ENCODE measurements at regions not wholly inside any gene's neighbourhood (a gene's known extent, or its start where the extent isn't known, plus 50 kb on each side); places are given as distances from the start of the nearest gene placed in this dataset.
"Not testable (repeated sequence)": the region's sequence is repeated elsewhere in the genome, so short reads cannot be mapped to it uniquely, and the experiment has no call there.

DNA sequence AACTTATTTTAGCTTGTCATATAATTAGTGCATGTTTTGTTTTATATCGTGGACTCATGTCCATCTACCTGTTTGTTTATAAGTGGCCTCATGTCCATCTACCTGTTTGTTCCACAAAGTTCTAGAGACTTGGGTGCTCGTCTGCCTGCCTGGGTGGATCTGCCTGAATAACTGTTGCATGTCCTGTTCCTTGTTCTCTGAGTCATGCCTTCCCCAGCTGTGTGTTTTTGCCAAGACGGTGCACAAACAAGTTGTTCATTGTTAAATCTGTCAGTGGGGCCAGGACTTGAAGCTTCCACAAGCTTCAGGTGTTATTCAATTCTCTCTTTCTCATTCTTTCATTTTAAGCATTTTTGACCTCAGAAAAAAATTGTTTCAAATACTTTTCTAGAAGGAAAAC lies 358.0 kb upstream of the CITED2 start:
- no peak overlapping the region for H3K4me3 Mint-ChIP-seq
- TF ChIP-seq, protein P1, sequence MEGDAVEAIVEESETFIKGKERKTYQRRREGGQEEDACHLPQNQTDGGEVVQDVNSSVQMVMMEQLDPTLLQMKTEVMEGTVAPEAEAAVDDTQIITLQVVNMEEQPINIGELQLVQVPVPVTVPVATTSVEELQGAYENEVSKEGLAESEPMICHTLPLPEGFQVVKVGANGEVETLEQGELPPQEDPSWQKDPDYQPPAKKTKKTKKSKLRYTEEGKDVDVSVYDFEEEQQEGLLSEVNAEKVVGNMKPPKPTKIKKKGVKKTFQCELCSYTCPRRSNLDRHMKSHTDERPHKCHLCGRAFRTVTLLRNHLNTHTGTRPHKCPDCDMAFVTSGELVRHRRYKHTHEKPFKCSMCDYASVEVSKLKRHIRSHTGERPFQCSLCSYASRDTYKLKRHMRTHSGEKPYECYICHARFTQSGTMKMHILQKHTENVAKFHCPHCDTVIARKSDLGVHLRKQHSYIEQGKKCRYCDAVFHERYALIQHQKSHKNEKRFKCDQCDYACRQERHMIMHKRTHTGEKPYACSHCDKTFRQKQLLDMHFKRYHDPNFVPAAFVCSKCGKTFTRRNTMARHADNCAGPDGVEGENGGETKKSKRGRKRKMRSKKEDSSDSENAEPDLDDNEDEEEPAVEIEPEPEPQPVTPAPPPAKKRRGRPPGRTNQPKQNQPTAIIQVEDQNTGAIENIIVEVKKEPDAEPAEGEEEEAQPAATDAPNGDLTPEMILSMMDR (IDR thresholded peaks at IDR 0.05; ENCODE audit: unreplicated experiment in 3 of 3): no peak

DNA sequence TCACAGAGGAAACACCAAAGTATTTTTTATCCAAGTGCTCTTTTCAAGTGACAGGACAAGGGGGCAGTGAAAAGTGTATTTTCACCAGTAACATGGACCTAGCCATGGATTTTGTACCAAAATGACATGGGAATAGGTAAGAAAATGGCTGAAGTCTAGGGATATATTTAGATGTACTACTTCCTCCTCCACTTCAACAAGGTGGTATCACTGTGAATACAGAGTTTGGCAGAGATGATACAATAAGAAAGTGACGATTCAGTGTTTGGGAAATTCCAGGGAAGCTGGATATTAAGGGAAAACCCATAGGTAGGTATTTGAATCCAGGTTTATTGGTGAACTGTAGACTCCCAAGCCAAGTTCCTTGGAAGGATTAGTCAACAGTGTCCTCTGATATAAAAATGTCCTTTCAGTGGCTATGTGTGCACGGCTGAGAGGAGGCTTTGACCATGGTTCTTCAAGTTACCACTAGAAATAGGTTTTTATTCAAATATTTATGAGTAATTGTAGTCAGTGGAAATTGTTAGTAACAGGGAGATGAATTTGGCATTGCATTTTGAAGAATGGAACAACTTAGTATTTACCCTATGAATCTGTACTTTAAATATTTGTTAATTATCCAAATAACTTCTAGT lies 356.0 kb upstream of the CITED2 start:
- Mint-ChIP-seq H3K27ac (no peak overlapping the region), H3K36me3 (ENCODE audit: low read depth) (no peaks in the 10 kb centered on the region), H3K4me3 (no peak overlapping the region), H3K9me3 (peaks cover 9% of the 10 kb centered on the region), H3K27me3 (ENCODE audit: low read depth) (peaks cover 5% of the 10 kb centered on the region), H3K4me1 (no peaks in the 10 kb centered on the region)
- TF ChIP-seq, protein P1 (IDR thresholded peaks at IDR 0.05; ENCODE audit: unreplicated experiment in 3 of 3): no peak

More for the DNA sequence above, 358.0 kb upstream of the CITED2 start:
- peaks cover 5% of the 10 kb centered on the region for H3K27me3 Mint-ChIP-seq (ENCODE audit: low read depth)
- H3K36me3 Mint-ChIP-seq (ENCODE audit: low read depth): no peaks in the 10 kb centered on the region
- no peaks in the 10 kb centered on the region for H3K4me1 Mint-ChIP-seq
- H3K27ac Mint-ChIP-seq: no peak overlapping the region
- H3K9me3 Mint-ChIP-seq: peaks cover 4% of the 10 kb centered on the region

DNA sequence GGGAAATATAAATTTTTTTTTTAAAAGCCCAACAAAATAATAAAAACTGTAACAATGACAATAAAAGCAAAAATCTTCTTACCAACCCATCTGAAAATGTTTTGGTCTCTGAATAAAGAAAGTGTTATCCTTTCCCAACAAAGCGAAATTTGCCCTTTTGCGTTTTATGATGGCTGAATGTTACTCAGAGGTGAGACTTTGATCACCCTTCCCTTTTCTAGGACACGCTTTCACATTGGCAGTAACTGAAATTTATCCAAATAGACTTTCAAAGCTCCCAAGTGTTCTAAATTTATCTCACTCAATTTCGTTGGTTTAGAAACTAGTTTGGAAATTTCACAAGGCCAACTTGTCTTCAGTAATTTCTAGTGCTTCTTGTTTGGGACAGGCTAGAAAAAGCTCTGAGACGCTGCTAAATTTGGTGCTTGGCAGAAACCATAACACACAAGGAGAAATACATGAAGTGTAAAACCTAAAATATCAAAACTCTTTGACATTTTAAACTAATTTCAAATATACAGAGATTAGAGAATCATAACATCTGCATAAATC lies 354.5 kb upstream of the CITED2 start:
- peaks cover 9% of the 10 kb centered on the region for H3K9me3 Mint-ChIP-seq
- TF ChIP-seq, protein P1 (IDR thresholded peaks at IDR 0.05; ENCODE audit: unreplicated experiment in 3 of 3): no peak
- no peak overlapping the region for H3K27ac Mint-ChIP-seq
- no peaks in the 10 kb centered on the region for H3K36me3 Mint-ChIP-seq (ENCODE audit: low read depth)
- H3K4me3 Mint-ChIP-seq: no peak overlapping the region
- H3K4me1 Mint-ChIP-seq: no peaks in the 10 kb centered on the region
- H3K27me3 Mint-ChIP-seq (ENCODE audit: low read depth): peaks cover 5% of the 10 kb centered on the region

DNA sequence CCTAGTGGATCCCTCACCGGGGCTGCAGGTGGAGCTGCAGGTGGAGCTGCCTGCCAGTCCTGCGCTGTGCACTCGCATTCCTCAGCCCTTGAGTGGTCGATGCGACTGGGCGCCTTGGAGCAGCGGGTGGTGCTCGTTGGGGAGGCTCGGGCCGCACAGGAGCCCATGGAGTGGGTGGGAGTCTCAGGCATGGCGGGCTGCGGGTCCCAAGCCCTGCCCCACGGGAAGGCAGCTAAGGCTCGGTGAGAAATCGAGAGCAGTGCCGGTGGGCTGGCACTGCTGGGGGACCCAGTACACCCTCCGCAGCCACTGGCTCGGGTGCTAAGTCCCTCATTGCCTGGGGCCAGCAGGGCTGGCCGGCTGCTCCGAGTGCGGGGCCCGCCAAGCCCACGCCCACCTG lies 351.8 kb upstream of the CITED2 start:
- not testable (repeated sequence) for H3K27ac Mint-ChIP-seq; H3K4me1 Mint-ChIP-seq; H3K9me3 Mint-ChIP-seq; H3K27me3 Mint-ChIP-seq (ENCODE audit: low read depth); H3K36me3 Mint-ChIP-seq (ENCODE audit: low read depth); H3K4me3 Mint-ChIP-seq

DNA sequence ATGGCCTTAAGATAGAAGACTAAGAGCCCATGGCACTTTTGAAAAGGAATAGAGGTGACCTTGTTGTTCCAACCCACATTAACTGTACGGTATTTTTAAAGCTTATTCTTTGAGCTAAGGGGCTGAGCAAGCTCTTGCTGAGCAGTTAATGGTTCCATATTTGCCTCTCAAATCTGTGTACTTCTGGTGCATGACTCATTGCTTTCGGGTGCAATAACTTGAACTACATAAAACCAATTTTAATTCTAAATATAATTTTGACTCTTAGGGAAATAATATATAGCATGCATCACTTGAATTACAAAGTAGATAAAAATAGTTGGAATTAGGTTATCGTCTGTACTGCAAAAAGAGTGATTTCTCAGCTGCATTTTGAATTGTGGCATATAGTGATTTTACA lies 348.1 kb upstream of the CITED2 start:
- Mint-ChIP-seq H3K4me3 (no peak overlapping the region), H3K4me1 (peaks cover 7% of the 10 kb centered on the region), H3K36me3 (ENCODE audit: low read depth) (no peaks in the 10 kb centered on the region), H3K27me3 (ENCODE audit: low read depth) (no peaks in the 10 kb centered on the region), H3K9me3 (peaks cover 11% of the 10 kb centered on the region), H3K27ac (peak overlapping the region in 1 of 3 experiments; percentile 75)
- TF ChIP-seq, protein P1 (IDR thresholded peaks at IDR 0.05; ENCODE audit: unreplicated experiment in 3 of 3): no peak

DNA sequence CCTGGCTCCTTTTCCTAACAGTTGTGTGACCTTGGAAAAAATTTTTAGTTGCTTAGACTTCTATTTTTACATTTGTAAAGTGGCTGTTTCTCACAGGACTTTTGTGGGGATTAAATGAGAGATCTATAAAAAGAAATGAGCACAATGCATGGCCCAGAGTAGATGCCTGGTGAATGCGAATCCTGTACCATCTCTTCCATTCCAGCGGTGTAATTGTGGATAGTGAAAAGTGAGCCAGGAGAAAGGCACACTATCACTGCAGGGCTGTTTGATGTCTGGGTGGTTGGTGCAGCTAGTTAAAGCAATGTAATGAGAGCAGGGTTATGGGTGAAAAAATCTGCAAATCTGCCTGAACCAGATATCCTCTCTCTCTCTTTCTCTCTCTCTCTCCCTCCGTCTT lies 347.5 kb upstream of the CITED2 start:
- Mint-ChIP-seq H3K27me3 (ENCODE audit: low read depth) (no peaks in the 10 kb centered on the region), H3K4me1 (peaks cover 7% of the 10 kb centered on the region), H3K9me3 (peaks cover 8% of the 10 kb centered on the region), H3K36me3 (ENCODE audit: low read depth) (no peaks in the 10 kb centered on the region), H3K27ac (peak overlapping the region in 1 of 3 experiments; percentile 75), H3K4me3 (no peak overlapping the region)
- TF ChIP-seq, protein P1 (IDR thresholded peaks at IDR 0.05; ENCODE audit: unreplicated experiment in 3 of 3): no peak

Measured in nephron (organoid).